Thoracic aorta (tissue), 2 donors: ENCODE measurements at regions not wholly inside any gene's neighbourhood (a gene's known extent, or its start where the extent isn't known, plus 50 kb on each side); places are given as distances from the start of the nearest gene placed in this dataset.

Experiments
- ATAC-seq: fragments of 150-250 bp; one replicate; pipeline ENCODE4 v1.8.0; 2017; ENCODE audit warnings: low read depth; ENCODE audit not compliant: insufficient number of reproducible peaks, low FRiP score
- DNase-seq: peaks from one replicate; pipeline ENCODE4 v3.0.0-alpha.2; 2020; ENCODE audit warnings: low spot score
- H3K27ac ChIP-seq, 2 donors: fragments of 200-600 bp; sonication (generic); 1 replicate in 1 of 2; 2 replicates in 1 of 2; pipeline ENCODE4 v1.5.1; 2016; ENCODE audit warnings: mild to moderate bottlenecking in 2 of 2, moderate library complexity in 2 of 2
- H3K27me3 ChIP-seq: fragments of 200-600 bp; sonication (generic); replicated peaks from 2 replicates; pipeline ENCODE4 v1.6.0; 2016; ENCODE audit warnings: mild to moderate bottlenecking; ENCODE audit not compliant: insufficient read depth
- H3K36me3 ChIP-seq: fragments of 200-600 bp; sonication (generic); one replicate; pipeline ENCODE4 v1.5.1; 2016
- H3K4me1 ChIP-seq, 2 donors: fragments of 200-600 bp; sonication (generic); 1 replicate in 1 of 2; 2 replicates in 1 of 2; pipeline versions ENCODE4 v1.5.1 to v1.6.0; 2016; ENCODE audit warnings: low read depth in 2 of 2, mild to moderate bottlenecking in 1 of 2; ENCODE audit not compliant: control insufficient read depth in 1 of 2
- H3K4me3 ChIP-seq: fragments of 200-600 bp; sonication (generic); 2 replicates; pipeline ENCODE4 v1.5.1; 2016; ENCODE audit warnings: mild to moderate bottlenecking
- H3K9me3 ChIP-seq: fragments of 200-600 bp; sonication (generic); 2 replicates; pipeline ENCODE4 v1.5.1; 2016
- TF ChIP-seq, protein P1 (sequence below): fragments of 200-600 bp; sonication (generic); IDR thresholded peaks from one replicate; pipeline ENCODE4 v1.5.1; 2019; ENCODE audit warnings: antibody characterized with exemption

GRCh38 chr7:97272237-97272975 lies 154.9 kb downstream of the SDHAF3 start:
- DNase-seq (no peak), ATAC-seq (no peak)
- no peaks in the 10 kb centered on the region for H3K4me1 ChIP-seq
- H3K9me3 ChIP-seq = no peaks in the 10 kb centered on the region
- no peaks in the 10 kb centered on the region for H3K36me3 ChIP-seq
- no peak overlapping the region for H3K27ac ChIP-seq
- no peaks in the 10 kb centered on the region for H3K27me3 ChIP-seq
- no peak overlapping the region for H3K4me3 ChIP-seq
- TF ChIP-seq, protein P1, sequence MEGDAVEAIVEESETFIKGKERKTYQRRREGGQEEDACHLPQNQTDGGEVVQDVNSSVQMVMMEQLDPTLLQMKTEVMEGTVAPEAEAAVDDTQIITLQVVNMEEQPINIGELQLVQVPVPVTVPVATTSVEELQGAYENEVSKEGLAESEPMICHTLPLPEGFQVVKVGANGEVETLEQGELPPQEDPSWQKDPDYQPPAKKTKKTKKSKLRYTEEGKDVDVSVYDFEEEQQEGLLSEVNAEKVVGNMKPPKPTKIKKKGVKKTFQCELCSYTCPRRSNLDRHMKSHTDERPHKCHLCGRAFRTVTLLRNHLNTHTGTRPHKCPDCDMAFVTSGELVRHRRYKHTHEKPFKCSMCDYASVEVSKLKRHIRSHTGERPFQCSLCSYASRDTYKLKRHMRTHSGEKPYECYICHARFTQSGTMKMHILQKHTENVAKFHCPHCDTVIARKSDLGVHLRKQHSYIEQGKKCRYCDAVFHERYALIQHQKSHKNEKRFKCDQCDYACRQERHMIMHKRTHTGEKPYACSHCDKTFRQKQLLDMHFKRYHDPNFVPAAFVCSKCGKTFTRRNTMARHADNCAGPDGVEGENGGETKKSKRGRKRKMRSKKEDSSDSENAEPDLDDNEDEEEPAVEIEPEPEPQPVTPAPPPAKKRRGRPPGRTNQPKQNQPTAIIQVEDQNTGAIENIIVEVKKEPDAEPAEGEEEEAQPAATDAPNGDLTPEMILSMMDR = no peak

DNA sequence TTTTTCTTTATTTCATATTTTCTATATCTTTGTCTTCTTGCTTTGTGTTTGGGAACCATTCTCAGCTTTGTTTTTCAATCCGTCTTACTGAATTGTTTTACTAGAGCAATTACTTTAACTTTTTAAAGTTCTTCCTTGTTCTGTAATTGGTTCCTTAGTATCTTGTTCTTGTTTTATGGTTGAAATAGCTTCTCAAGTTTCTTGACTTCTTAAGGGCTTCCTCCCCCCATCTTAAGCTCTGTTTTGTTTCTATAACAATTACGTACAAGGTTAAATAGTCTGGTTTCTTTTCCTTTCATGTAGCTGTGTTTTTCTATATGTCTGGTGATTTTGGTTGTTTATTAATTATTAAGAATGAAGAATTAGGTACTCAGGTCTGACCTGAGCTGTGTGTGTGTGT lies 158.0 kb downstream of the SDHAF3 start:
- no peaks in the 10 kb centered on the region for H3K36me3 ChIP-seq
- DNase-seq (no peak), ATAC-seq (no peak)
- no peaks in the 10 kb centered on the region for H3K4me1 ChIP-seq
- TF ChIP-seq, protein P1 = no peak
- H3K27me3 ChIP-seq = no peaks in the 10 kb centered on the region
- no peak overlapping the region for H3K4me3 ChIP-seq
- H3K9me3 ChIP-seq = no peaks in the 10 kb centered on the region
- no peak overlapping the region for H3K27ac ChIP-seq

- TF ChIP-seq, protein P1 = no peak
- Histone ChIP-seq H3K27me3 (no peaks in the 10 kb centered on the region), H3K27ac (no peak overlapping the region), H3K4me3 (no peak overlapping the region), H3K36me3 (no peaks in the 10 kb centered on the region), H3K4me1 (no peaks in the 10 kb centered on the region), H3K9me3 (no peaks in the 10 kb centered on the region)
- DNase-seq (no peak), ATAC-seq (no peak)
Measured at GRCh38 chr7:97280950-97281349, 163.5 kb downstream of the SDHAF3 start.

DNA sequence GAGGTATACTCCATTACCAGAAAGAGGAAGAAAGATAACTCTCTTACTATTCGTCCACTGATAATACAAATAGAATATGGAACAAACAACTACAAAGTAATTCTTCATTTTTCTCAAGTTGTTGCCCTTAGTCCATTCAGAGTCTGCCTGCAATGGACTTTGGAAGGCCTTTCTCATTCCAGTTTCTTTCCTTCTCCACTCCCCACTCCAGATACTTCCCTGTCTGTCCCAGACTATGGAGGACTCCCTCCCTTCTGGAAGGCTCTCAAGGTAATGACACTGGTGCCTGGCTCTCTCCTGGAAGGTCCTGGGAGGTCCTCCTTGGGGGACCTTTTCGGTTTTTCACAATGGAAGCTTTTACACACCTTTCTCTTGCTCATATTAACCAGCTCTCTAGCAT lies 167.8 kb downstream of the SDHAF3 start:
- no peak for DNase-seq
- Histone ChIP-seq H3K36me3 (no peaks in the 10 kb centered on the region), H3K4me1 (no peaks in the 10 kb centered on the region), H3K4me3 (no peak overlapping the region), H3K9me3 (no peaks in the 10 kb centered on the region), H3K27ac (no peak overlapping the region), H3K27me3 (no peaks in the 10 kb centered on the region)
- TF ChIP-seq, protein P1 = no peak
- no peak for ATAC-seq

DNA sequence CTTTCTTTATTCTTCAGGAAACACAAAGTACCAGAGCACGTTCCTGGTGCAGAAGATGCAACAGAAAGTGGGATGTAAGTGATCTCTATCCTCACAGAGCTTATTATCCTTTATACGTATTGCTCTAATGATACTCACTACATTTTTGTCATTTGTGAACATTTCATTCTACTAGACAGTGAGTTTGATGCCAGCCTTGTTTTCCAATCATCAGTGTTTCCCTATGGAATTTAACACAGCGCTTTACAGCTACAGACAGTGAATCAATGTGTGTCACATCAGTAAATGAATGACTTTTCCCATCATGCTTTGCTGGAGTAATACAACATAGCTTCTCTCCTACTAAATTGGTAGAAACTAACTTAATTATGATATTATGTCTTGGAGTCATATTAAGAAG lies 175.5 kb downstream of the SDHAF3 start:
- H3K4me1 ChIP-seq = peaks cover 0 to 1% of the 10 kb centered on the region in 2 donors

More for the DNA sequence above, 175.5 kb downstream of the SDHAF3 start:
- H3K36me3 ChIP-seq = no peaks in the 10 kb centered on the region
- H3K9me3 ChIP-seq = no peaks in the 10 kb centered on the region
- no peak overlapping the region for H3K4me3 ChIP-seq
- H3K27ac ChIP-seq = no peak overlapping the region
- no peaks in the 10 kb centered on the region for H3K27me3 ChIP-seq
- DNase-seq (no peak), ATAC-seq (no peak)
- TF ChIP-seq, protein P1 = no peak
